Transverse colon (tissue), 4 donors: ENCODE measurements at regions not wholly inside any gene's neighbourhood (a gene's known extent, or its start where the extent isn't known, plus 50 kb on each side); places are given as distances from the start of the nearest gene placed in this dataset.

Experiments used
- DNase-seq: peaks from one replicate; pipeline ENCODE4 v3.0.0-alpha.2; 2019
- H3K27ac ChIP-seq, 4 donors: fragments of 200-600 bp; sonication (generic); 2 replicates each; pipeline ENCODE4 v1.5.1; 2016 to 2018; ENCODE audit warnings: inconsistent platforms in 4 of 4
- H3K27me3 ChIP-seq: fragments of 200-600 bp; sonication (generic); 2 replicates; pipeline ENCODE4 v1.5.1; 2017; ENCODE audit warnings: inconsistent platforms
- H3K36me3 ChIP-seq, 4 donors: fragments of 200-600 bp; sonication (generic); 2 replicates each; pipeline ENCODE4 v1.5.1; 2017 to 2019; ENCODE audit warnings: inconsistent platforms in 4 of 4
- H3K4me1 ChIP-seq, 4 donors: fragments of 200-600 bp; sonication (generic); 2 replicates each; pipeline ENCODE4 v1.5.1; 2017 to 2020; ENCODE audit warnings: inconsistent platforms in 4 of 4
- H3K4me3 ChIP-seq, 4 donors: fragments of 200-600 bp; sonication (generic); 1 replicate in 1 of 4; 2 replicates in 3 of 4; pipeline versions ENCODE4 v1.5.1 to v1.6.1; 2017 to 2019; ENCODE audit warnings: inconsistent platforms in 4 of 4
- H3K9me3 ChIP-seq, 2 donors: fragments of 200-600 bp; sonication (generic); 2 replicates each; pipeline ENCODE4 v1.5.1; 2017 to 2019; ENCODE audit warnings: inconsistent platforms in 2 of 2
- EP300 ChIP-seq: sonication (generic); formaldehyde crosslinking; IDR thresholded peaks from one replicate; pipeline ENCODE4 v1.6.1; 2017; ENCODE audit warnings: antibody characterized with exemption, low read depth
- POLR2A ChIP-seq: fragments of 450-650 bp; IDR thresholded peaks from one replicate; pipeline ENCODE4 v1.6.1; 2016; ENCODE audit warnings: antibody characterized with exemption, mild to moderate bottlenecking, moderate library complexity
- POLR2AphosphoS5 ChIP-seq, 3 donors: sonication (generic); formaldehyde crosslinking; IDR thresholded peaks; one replicate each; pipeline ENCODE4 v1.6.1; 2016; ENCODE audit warnings: antibody characterized with exemption in 3 of 3
- WGBS, 2 donors: methylation state at CpG; one replicate each; pipeline ENCODE4 v1.1.5; 2018; ENCODE audit warnings: low coverage in 1 of 2; 5-methylcytosine and 5-hydroxymethylcytosine counted together
- in situ Hi-C, 4 donors: fragments of 200-750 bp; cut with MboI; loops; one replicate each; pipeline versions ENCODE4 v1.15.0 to v1.15.1; 2017; ENCODE audit warnings: low sequenced_read_pairs in 3 of 4, low pct_ligation_motif_present in 1 of 4, low pct_unique_long_range_greater_than_20kb in 1 of 4
- intact Hi-C: fragments of 100-400 bp; cut with DNase I; formaldehyde crosslinking; loops from one replicate; pipeline ENCODE4 v1.15.1; 2023; ENCODE audit warnings: low total_unique reads
- TF ChIP-seq, protein P1 (sequence below), 5 experiments: fragments of 200-600 bp in 3 of 5; fragments of 450-650 bp in 2 of 5; sonication (generic) in 3 of 5; IDR thresholded peaks; 1 replicate in 2 of 5; 2 replicates in 3 of 5; pipeline ENCODE4 v1.5.1; 2016 to 2017; ENCODE audit warnings: antibody characterized with exemption in 5 of 5, inconsistent platforms in 3 of 5, mild to moderate bottlenecking in 2 of 5, moderate library complexity in 1 of 5

- no peaks in the 10 kb centered on the region for H3K9me3 ChIP-seq
- no peak for TF ChIP-seq POLR2AphosphoS5 (IDR thresholded peaks at IDR 0.05)
- no peak for TF ChIP-seq POLR2A
- TF ChIP-seq, protein P1, sequence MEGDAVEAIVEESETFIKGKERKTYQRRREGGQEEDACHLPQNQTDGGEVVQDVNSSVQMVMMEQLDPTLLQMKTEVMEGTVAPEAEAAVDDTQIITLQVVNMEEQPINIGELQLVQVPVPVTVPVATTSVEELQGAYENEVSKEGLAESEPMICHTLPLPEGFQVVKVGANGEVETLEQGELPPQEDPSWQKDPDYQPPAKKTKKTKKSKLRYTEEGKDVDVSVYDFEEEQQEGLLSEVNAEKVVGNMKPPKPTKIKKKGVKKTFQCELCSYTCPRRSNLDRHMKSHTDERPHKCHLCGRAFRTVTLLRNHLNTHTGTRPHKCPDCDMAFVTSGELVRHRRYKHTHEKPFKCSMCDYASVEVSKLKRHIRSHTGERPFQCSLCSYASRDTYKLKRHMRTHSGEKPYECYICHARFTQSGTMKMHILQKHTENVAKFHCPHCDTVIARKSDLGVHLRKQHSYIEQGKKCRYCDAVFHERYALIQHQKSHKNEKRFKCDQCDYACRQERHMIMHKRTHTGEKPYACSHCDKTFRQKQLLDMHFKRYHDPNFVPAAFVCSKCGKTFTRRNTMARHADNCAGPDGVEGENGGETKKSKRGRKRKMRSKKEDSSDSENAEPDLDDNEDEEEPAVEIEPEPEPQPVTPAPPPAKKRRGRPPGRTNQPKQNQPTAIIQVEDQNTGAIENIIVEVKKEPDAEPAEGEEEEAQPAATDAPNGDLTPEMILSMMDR (IDR thresholded peaks at IDR 0.05) = no peak
- TF ChIP-seq EP300 = no peak
- H3K4me1 ChIP-seq = no peaks in the 10 kb centered on the region
- WGBS, 2 donors = 62 to 75% methylated on average over 2 of the region's 2 CpGs
- H3K27ac ChIP-seq = no peak overlapping the region
- DNase-seq = no peak
- no peaks in the 10 kb centered on the region for H3K36me3 ChIP-seq
- H3K4me3 ChIP-seq = no peak overlapping the region
- intact Hi-C loops (no loop called here), in situ Hi-C loops (no loop called here)
- H3K27me3 ChIP-seq = no peaks in the 10 kb centered on the region
These were observed 102.2 kb upstream of the STC2 start for GRCh38 chr5:173430394-173430793.

DNA sequence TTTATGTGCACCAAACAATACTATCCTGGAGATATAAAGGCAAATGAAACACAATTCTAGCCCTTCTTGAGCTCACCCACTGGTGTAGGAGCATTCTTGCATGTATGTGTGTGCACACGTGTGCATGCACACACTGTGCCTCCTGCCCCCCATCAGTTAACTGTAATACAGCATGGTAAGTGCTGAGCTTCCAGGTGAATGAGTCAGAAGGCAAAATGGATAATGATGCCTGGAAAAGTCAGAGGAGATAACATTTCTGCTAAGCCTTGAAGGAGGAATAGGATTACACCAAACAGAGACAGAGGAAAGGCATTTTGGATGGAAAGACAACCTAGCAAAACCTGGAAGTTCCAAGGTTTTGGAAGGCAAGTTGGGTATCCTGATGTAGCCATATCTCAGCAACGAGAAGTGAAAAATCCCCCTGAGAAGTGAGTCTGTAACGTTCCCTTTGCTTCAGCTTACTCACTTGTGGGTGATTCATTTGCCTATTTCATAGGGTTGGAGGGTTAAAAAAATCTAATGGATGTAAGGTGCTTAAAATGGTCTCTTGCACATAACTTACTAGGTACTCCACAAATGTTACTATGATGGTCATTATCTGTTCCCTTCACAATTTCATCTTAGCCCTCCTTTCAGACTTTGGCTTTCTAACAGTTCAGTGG is 101.4 kb upstream of the STC2 start:
- WGBS, 2 donors = 60 to 86% methylated on average over 1 to 3 of the region's 3 CpGs
- H3K36me3 ChIP-seq = no peaks in the 10 kb centered on the region
- H3K9me3 ChIP-seq = no peaks in the 10 kb centered on the region
- no peaks in the 10 kb centered on the region for H3K4me1 ChIP-seq
- in situ Hi-C loops = no loop called here
- no peak for TF ChIP-seq EP300
- no peak for TF ChIP-seq POLR2AphosphoS5 (IDR thresholded peaks at IDR 0.05)
- no peak for TF ChIP-seq POLR2A
- TF ChIP-seq, protein P1 (IDR thresholded peaks at IDR 0.05) = no peak
- H3K27ac ChIP-seq = no peak overlapping the region
- intact Hi-C loops = no loop called here
- DNase-seq = no peak
- H3K27me3 ChIP-seq = no peaks in the 10 kb centered on the region
- no peak overlapping the region for H3K4me3 ChIP-seq

- DNase-seq = no peak
- 75 to 91% methylated on average over 4 to 7 of the region's 7 CpGs for WGBS, 2 donors
- intact Hi-C loops (loop anchor here (5.0 kb wide), 1 partner anchor 1354 kb away; no protein-coding TSS in a partner anchor), in situ Hi-C loops (no loop called here)
- Histone ChIP-seq H3K4me1 (no peaks in the 10 kb centered on the region), H3K27ac (no peak overlapping the region), H3K4me3 (no peak overlapping the region), H3K9me3 (peaks cover 0 to 3% of the 10 kb centered on the region in 2 donors), H3K27me3 (no peaks in the 10 kb centered on the region), H3K36me3 (no peaks in the 10 kb centered on the region)
- TF ChIP-seq, protein P1 (IDR thresholded peaks at IDR 0.05) = no peak
- TF ChIP-seq POLR2AphosphoS5 (IDR thresholded peaks at IDR 0.05) (no peak), EP300 (no peak), POLR2A (no peak)
These were observed 95.4 kb upstream of the STC2 start for GRCh38 chr5:173423452-173424117.

DNA sequence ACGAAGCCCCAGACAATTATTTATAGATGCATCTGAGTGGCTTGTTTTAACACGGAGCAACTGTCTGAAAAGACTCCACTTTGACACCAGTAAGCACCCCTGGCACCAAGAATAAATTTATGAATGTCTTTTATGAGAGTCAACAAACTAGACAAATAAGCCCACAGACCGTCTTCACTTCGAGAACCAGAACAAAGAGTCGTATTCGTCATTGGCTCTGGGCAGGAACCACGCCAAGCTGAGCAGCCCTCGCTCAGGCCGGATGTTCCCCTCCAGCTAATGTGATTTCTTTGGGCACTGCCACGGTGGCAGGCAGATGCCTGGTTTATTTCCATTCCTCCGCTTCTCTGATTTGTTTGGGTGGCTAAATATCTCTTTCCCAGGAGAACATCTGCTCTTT is 91.9 kb upstream of the STC2 start:
- in situ Hi-C loops (no loop called here), intact Hi-C loops (loop anchor here (5.0 kb wide), 1 partner anchor 1357 kb away; no protein-coding TSS in a partner anchor)
- H3K4me1 ChIP-seq = no peaks in the 10 kb centered on the region
- TF ChIP-seq POLR2A = no peak
- no peak for TF ChIP-seq POLR2AphosphoS5 (IDR thresholded peaks at IDR 0.05)
- TF ChIP-seq EP300 = no peak
- TF ChIP-seq, protein P1 (IDR thresholded peaks at IDR 0.05) = no peak
- no peak overlapping the region for H3K4me3 ChIP-seq
- peaks cover 0 to 3% of the 10 kb centered on the region in 2 donors for H3K9me3 ChIP-seq
- H3K36me3 ChIP-seq = no peaks in the 10 kb centered on the region
- H3K27ac ChIP-seq = peak overlapping the region in 2 of 4 donors; percentile 9 to 25
- H3K27me3 ChIP-seq = no peaks in the 10 kb centered on the region
- 41 to 52% methylated on average over 5 to 11 of the region's 11 CpGs for WGBS, 2 donors
- no peak for DNase-seq
